ENCODE measurements at regions not wholly inside any gene's neighbourhood (a gene's known extent, or its start where the extent isn't known, plus 50 kb on each side); places are given as distances from the start of the nearest gene placed in this dataset.

GRCh38 chr9:126221480-126221879 lies 105.1 kb upstream of the MVB12B start:
- no peak for DNase-seq (ENCODE audit: low read depth in 2 of 2)

GRCh38 chr9:126222363-126222834 lies 104.2 kb upstream of the MVB12B start:
- DNase-seq (ENCODE audit: low read depth in 2 of 2): no peak

GRCh38 chr9:126222835-126223431 lies 103.7 kb upstream of the MVB12B start:
- no peak for DNase-seq (ENCODE audit: low read depth in 2 of 2)

- no peak for DNase-seq (ENCODE audit: low read depth in 2 of 2)
Observed at GRCh38 chr9:126223798-126224531, 102.7 kb upstream of the MVB12B start.

- DNase-seq (ENCODE audit: low read depth in 2 of 2): no peak
Observed at GRCh38 chr9:126225611-126226609, 100.7 kb upstream of the MVB12B start.

GRCh38 chr9:126226991-126227936 lies 99.4 kb upstream of the MVB12B start:
- no peak for DNase-seq (ENCODE audit: low read depth in 2 of 2)

GRCh38 chr9:126228111-126228780 lies 98.4 kb upstream of the MVB12B start:
- DNase-seq (ENCODE audit: low read depth in 2 of 2): no peak

- peak; percentile 51 to 64 for DNase-seq (ENCODE audit: low read depth in 2 of 2)
Observed at GRCh38 chr9:126228781-126229444, 97.7 kb upstream of the MVB12B start.

- no peak for DNase-seq (ENCODE audit: low read depth in 2 of 2)
Observed at GRCh38 chr9:126229501-126229900, 97.1 kb upstream of the MVB12B start.

GRCh38 chr9:126230692-126231091 lies 95.9 kb upstream of the MVB12B start:
- no peak for DNase-seq (ENCODE audit: low read depth in 2 of 2)

GRCh38 chr9:126232461-126232860 lies 94.2 kb upstream of the MVB12B start:
- no peak for DNase-seq (ENCODE audit: low read depth in 2 of 2)

GRCh38 chr9:126233175-126233574 lies 93.5 kb upstream of the MVB12B start:
- no peak for DNase-seq (ENCODE audit: low read depth in 2 of 2)

- no peak for DNase-seq (ENCODE audit: low read depth in 2 of 2)
Observed at GRCh38 chr9:126233913-126234525, 92.6 kb upstream of the MVB12B start.

GRCh38 chr9:126234681-126235335 lies 91.8 kb upstream of the MVB12B start:
- DNase-seq (ENCODE audit: low read depth in 2 of 2): no peak

- DNase-seq (ENCODE audit: low read depth in 2 of 2): no peak
Observed at GRCh38 chr9:126235336-126236243, 91.0 kb upstream of the MVB12B start.

GRCh38 chr9:126236273-126236672 lies 90.4 kb upstream of the MVB12B start:
- no peak for DNase-seq (ENCODE audit: low read depth in 2 of 2)

GRCh38 chr9:126238415-126238814 lies 88.2 kb upstream of the MVB12B start:
- no peak for DNase-seq (ENCODE audit: low read depth in 2 of 2)

GRCh38 chr9:126239515-126239914 lies 87.1 kb upstream of the MVB12B start:
- no peak for DNase-seq (ENCODE audit: low read depth in 2 of 2)

Data from stimulated activated CD4-positive, alpha-beta T cell treated with anti-CD3 and anti-CD28 coated beads, Interleukin-12 subunit alpha, Interleukin-12 subunit beta, amount 100 ng/mL, for 24 hours (primary cell).